GM12891 (cell line): ENCODE measurements at regions not wholly inside any gene's neighbourhood (a gene's known extent, or its start where the extent isn't known, plus 50 kb on each side); places are given as distances from the start of the nearest gene placed in this dataset.

Source experiments
- DNase-seq: peaks from one replicate; pipeline ENCODE4 v3.0.0; 2011; ENCODE audit warnings: low spot score; ENCODE audit not compliant: insufficient read length
- FAIRE-seq: peaks from 2 replicates; lab custom pipeline; 2011; peaks lifted over from hg19 to GRCh38; lab: Jason Lieb, UNC
- PAX5 ChIP-seq: IDR thresholded peaks from 2 replicates; pipeline ENCODE4 v1.6.1; 2011; ENCODE audit warnings: low read length, moderate library complexity, mild to moderate bottlenecking; ENCODE audit not compliant: insufficient read depth, severe bottlenecking
- POLR2A ChIP-seq: IDR thresholded peaks from 2 replicates; pipeline ENCODE4 v1.6.1; 2011; ENCODE audit warnings: low read depth, low read length, control low read depth
- POLR2AphosphoS5 ChIP-seq: IDR thresholded peaks from 2 replicates; pipeline ENCODE4 v1.6.1; 2011; ENCODE audit warnings: low read depth, low read length, control low read depth
- POU2F2 ChIP-seq: IDR thresholded peaks from 2 replicates; pipeline ENCODE4 v1.6.1; 2011; ENCODE audit warnings: low read depth, mild to moderate bottlenecking, control low read depth, low read length, moderate library complexity
- SPI1 ChIP-seq: IDR thresholded peaks from 2 replicates; pipeline ENCODE4 v1.6.1; 2011; ENCODE audit warnings: low read depth, low read length, control low read depth
- TAF1 ChIP-seq: IDR thresholded peaks from 2 replicates; pipeline ENCODE4 v1.6.1; 2011; ENCODE audit warnings: low read depth, low read length, control low read depth

GRCh38 chr11:134666273-134667174 lies 254.5 kb upstream of the B3GAT1 start:
- FAIRE-seq (no peak), DNase-seq (no peak)
- TF ChIP-seq SPI1 (no peak), POU2F2 (no peak), TAF1 (no peak), PAX5 (no peak), POLR2A (no peak), POLR2AphosphoS5 (no peak)

DNA sequence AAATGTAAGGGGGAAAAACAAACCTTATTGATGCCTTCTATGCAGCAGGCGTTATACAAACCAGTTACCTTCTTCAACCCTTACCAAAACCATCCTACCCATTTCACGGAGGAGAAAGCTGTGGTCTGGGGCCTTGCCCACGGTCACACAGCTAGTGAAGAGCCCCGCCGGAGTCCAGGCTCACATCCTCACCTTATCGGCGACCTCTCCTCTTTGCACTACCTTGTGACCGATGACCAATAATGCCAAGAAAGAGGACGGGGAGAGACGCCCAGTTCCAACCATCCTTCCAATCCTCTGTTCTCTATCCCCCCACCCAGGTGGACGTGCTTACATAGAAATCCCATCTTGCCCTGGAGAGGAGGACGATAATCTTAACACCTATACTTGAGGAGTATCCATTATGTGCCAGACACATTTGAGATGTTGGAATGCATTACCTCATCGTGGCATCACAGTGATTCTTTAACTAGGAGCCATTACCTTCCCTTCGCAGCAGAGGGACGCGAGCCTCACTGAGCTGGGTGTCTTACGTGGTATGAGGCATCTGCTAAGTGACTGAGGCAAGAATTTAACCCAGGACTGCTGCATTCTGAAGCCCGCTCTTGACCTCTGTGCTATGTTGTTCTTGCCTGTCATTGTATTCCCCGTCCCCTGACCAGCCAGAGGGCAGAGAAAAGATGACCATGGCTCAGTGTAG lies 253.7 kb upstream of the B3GAT1 start:
- no peak for DNase-seq
- no peak for FAIRE-seq
- no peak for TF ChIP-seq POU2F2
- TF ChIP-seq POLR2AphosphoS5, result no peak
- no peak for TF ChIP-seq TAF1
- no peak for TF ChIP-seq PAX5
- TF ChIP-seq POLR2A, result no peak
- TF ChIP-seq SPI1, result no peak

DNA sequence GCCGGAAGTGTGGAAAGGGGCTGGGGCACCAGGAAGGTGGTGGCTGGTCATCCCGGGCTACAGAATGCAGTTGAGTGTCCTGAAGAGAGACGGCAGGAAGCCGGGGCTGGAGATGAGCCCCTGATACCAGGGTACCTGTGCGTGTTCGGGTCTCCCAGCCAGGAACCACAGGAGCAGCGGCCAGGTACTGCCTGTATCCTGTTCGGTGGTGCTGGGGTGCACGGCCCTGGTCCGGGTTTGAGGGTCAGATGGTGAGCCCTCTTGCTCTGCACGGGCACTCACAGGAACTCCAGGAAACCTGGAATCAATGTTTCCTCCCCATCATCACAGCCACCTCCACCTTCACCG lies 253.1 kb upstream of the B3GAT1 start:
- no peak for TF ChIP-seq PAX5
- no peak for TF ChIP-seq TAF1
- no peak for TF ChIP-seq POLR2A
- TF ChIP-seq POU2F2, result no peak
- no peak for TF ChIP-seq SPI1
- TF ChIP-seq POLR2AphosphoS5, result no peak
- DNase-seq, result no peak
- FAIRE-seq, result no peak

DNA sequence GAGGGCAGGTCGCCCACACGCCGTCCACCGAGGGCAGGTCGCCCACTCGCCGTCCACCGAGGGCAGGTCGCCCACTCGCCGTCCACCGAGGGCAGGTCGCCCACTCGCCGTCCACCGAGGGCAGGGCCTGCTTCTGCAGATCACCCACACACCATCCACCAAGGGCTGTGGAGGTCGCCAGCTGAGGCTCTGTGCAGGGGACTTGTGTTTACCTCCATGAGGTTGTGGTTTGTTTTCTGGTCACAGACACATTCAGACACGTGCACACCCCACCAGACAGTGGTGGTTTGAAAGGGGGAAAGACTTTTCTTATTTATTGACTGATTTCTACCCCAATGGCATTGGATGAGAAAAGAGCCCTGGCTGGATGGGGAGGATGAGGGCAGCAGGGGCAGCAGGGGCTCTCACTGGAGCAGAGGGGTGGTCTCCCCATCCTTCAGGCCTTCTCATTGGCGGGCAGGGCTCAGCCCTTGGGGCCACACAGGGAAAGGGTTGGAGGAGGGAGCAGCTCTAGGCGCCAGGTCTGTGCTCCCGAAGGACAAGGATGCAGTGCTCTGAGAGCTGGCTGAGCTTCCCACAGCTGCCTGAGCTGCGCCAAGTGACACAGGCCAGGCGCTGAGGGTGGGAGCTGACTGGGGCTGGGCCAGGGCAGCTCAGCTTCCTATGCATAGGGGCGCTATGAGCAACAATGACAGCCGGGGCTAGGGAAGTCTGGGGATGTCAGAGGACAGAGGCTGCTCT lies 252.6 kb upstream of the B3GAT1 start:
- DNase-seq, result no peak
- FAIRE-seq, result no peak
- no peak for TF ChIP-seq POLR2A
- no peak for TF ChIP-seq SPI1
- TF ChIP-seq TAF1, result no peak
- no peak for TF ChIP-seq POU2F2
- TF ChIP-seq POLR2AphosphoS5, result no peak

DNA sequence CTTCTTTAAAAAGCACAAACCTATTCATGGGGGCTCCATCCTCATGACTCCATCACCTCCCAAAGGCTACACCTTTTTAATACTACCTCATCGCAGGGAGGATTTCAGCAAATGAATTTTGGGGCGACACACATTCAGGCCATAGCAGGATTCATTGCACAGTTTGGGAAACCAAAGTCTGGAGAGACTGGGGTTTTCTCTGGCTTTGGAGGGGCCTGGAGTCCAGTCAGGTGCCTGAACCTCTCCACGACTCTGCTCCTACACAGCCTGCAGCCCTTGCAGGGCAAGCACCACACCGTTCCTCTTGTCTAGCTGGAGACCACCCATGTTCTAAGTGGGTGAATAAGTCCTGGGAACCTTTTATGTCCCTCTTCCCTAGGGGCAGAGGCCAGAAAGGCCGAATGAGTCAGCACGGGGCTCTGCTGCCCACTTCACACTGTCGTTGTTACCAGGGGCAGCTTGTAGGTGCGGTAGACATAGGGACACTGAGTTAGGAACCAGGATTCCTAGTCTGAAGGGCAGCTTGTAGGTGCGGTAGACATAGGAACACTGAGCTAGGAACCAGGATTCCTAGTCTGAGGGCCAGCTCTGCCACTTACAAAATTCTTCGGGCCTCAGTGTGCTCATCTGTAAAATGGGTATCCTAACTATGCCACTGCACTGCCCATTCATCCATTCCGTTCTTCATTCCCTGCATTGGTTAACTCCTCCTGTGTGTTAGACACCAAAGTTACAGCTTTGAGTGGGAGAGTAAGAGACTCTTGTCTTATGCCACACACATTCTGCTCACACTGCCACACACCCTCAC lies 251.7 kb upstream of the B3GAT1 start:
- FAIRE-seq, result no peak
- TF ChIP-seq SPI1, result no peak
- no peak for TF ChIP-seq POU2F2
- no peak for TF ChIP-seq POLR2A
- TF ChIP-seq POLR2AphosphoS5, result no peak
- no peak for TF ChIP-seq PAX5
- no peak for TF ChIP-seq TAF1
- no peak for DNase-seq

DNA sequence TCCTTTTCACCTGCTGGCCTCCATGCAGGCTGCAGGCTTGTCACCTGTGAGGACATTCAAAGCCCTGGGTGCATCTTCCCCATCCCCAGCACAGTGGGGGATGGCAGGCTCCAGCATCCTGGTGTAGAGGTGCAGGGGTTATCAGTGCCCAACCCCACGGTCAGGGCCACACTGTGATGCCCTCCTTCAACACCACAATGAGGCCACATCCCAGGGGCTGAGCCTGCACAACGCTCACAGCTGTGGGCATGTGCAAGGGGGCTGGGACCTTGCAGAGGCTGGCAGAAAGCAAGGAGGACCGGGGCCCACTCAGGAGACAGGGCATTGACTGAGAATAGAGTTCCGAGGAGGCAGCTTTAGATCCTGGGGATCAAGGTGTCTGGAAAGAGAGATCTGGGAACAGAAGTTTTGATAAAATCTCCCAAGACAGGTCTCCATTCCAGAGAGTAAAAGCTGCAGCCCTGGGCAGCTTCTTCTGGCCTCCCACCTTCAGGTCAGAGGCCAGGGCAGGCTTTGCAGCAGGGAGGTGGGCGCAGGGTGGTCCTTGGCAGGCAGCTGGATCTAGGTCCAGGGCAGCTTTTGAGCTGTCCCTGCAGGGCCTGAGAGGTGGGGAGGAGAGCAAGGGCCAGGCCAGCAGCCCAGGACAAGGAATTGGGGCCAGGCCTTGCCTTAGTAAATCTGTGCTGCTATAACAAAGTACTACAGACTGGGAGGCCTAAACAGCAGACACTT lies 250.8 kb upstream of the B3GAT1 start:
- FAIRE-seq (no peak), DNase-seq (no peak)
- no peak for TF ChIP-seq POLR2A
- TF ChIP-seq POLR2AphosphoS5, result no peak
- TF ChIP-seq TAF1, result no peak
- TF ChIP-seq SPI1, result no peak
- TF ChIP-seq POU2F2, result no peak
- TF ChIP-seq PAX5, result no peak

GRCh38 chr11:134661660-134662059 lies 249.6 kb upstream of the B3GAT1 start:
- TF ChIP-seq POU2F2 (no peak), PAX5 (no peak), POLR2AphosphoS5 (no peak)
- FAIRE-seq (no peak), DNase-seq (no peak)

DNA sequence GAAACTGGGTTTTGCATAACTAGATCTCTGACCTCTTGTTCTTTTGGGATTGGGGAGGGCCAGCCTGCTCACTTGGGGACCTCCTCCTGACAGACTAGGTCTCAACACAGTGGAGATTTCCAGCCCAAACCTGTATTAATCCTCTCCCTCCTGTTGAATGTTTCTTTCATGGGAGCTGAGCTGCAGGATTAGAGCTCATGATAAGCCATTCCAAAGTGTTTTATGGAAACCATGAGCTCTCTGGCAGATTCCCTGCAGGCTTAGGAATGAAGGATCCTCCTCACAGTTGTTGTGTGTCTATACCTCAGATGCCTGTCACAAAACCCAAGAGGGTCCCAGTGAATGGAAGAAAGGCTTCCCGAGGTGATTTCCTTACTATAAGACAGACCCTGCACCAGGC lies 248.4 kb upstream of the B3GAT1 start:
- FAIRE-seq (no peak), DNase-seq (no peak)
- TF ChIP-seq TAF1 (no peak), SPI1 (no peak), POLR2AphosphoS5 (no peak)

DNA sequence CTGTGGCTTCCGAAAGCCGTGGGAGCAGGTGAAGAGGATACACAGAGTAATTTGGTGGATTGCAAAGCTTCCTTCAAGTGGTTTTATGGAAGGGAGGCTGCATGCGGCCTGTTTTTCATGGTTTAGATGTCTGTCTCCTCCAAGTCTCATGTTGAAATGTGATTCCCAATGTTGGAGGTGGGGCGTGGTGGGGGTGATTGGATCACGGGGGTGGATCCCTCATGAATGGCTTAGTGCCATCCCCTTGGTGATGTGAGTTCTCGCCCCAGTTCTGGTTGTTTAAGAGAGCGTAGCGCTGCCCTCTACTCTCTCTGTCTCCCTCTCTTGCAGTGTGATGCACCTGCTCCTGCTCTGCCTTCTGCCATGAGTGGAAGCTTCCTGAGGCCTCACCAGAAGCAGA lies 247.8 kb upstream of the B3GAT1 start:
- DNase-seq, result no peak
- TF ChIP-seq POLR2A (no peak), SPI1 (no peak), TAF1 (no peak), POU2F2 (no peak), POLR2AphosphoS5 (no peak), PAX5 (no peak)

More for the DNA sequence above, 247.8 kb upstream of the B3GAT1 start:
- no peak for FAIRE-seq
